Smooth muscle cell (in vitro differentiated cells): ENCODE measurements at regions not wholly inside any gene's neighbourhood (a gene's known extent, or its start where the extent isn't known, plus 50 kb on each side); places are given as distances from the start of the nearest gene placed in this dataset.

Source experiments
- DNase-seq: peaks from one replicate; lab custom pipeline; 2025; ENCODE audit not compliant: unreplicated experiment; lab: John Stamatoyannopoulos, UW
- H2AFZ ChIP-seq: fragments of 200-600 bp; sonication (generic); 2 replicates; pipeline ENCODE4 v1.6.0; 2016; ENCODE audit warnings: antibody characterized with exemption, low read depth, mild to moderate bottlenecking
- H3F3A ChIP-seq: fragments of 200-600 bp; sonication (generic); 2 replicates; pipeline ENCODE4 v1.6.0; 2017; ENCODE audit warnings: antibody characterized with exemption, low read depth
- H3K27ac ChIP-seq: fragments of 200-600 bp; sonication (generic); 2 replicates; pipeline ENCODE4 v1.5.1; 2016; ENCODE audit warnings: low read depth, mild to moderate bottlenecking
- H3K27me3 ChIP-seq: fragments of 200-600 bp; sonication (generic); 2 replicates; pipeline ENCODE4 v1.6.1; 2016; ENCODE audit warnings: low read depth, mild to moderate bottlenecking
- H3K36me3 ChIP-seq: fragments of 200-600 bp; sonication (generic); 2 replicates; pipeline ENCODE4 v1.5.1; 2016; ENCODE audit warnings: low read depth
- H3K4me1 ChIP-seq: fragments of 200-600 bp; sonication (generic); 2 replicates; pipeline ENCODE4 v1.5.1; 2016; ENCODE audit warnings: low read depth
- H3K4me2 ChIP-seq: fragments of 200-600 bp; sonication (generic); 2 replicates; pipeline ENCODE4 v1.6.0; 2016; ENCODE audit warnings: mild to moderate bottlenecking
- H3K4me3 ChIP-seq: fragments of 200-600 bp; sonication (generic); 2 replicates; pipeline ENCODE4 v1.5.1; 2016; ENCODE audit warnings: mild to moderate bottlenecking
- H3K79me2 ChIP-seq: fragments of 200-600 bp; sonication (generic); 2 replicates; pipeline ENCODE4 v1.6.0; 2016; ENCODE audit warnings: low read depth, mild to moderate bottlenecking
- H3K9ac ChIP-seq: fragments of 200-600 bp; sonication (generic); 2 replicates; pipeline ENCODE4 v1.6.0; 2016; ENCODE audit warnings: low read depth
- H3K9me3 ChIP-seq: fragments of 200-600 bp; sonication (generic); replicated peaks from 2 replicates; pipeline ENCODE4 v1.5.1; 2016; ENCODE audit warnings: low read depth
- H4K20me1 ChIP-seq: fragments of 200-600 bp; sonication (generic); 2 replicates; pipeline ENCODE4 v1.6.0; 2016; ENCODE audit warnings: low read depth
- WGBS: methylation state at CpG from one replicate; pipeline ENCODE4 v1.1.7; 2016; ENCODE audit warnings: low lambda C conversion rate; 5-methylcytosine and 5-hydroxymethylcytosine counted together
- TF ChIP-seq, protein P1 (sequence below): fragments of 200-600 bp; sonication (generic); IDR thresholded peaks from 2 replicates; pipeline ENCODE4 v1.5.1; 2017; ENCODE audit warnings: borderline replicate concordance, mild to moderate bottlenecking, antibody characterized with exemption; ENCODE audit not compliant: insufficient read depth, poor library complexity, severe bottlenecking

GRCh38 chr7:106986450-106986977 lies 58.0 kb upstream of the PRKAR2B start:
- TF ChIP-seq, protein P1, sequence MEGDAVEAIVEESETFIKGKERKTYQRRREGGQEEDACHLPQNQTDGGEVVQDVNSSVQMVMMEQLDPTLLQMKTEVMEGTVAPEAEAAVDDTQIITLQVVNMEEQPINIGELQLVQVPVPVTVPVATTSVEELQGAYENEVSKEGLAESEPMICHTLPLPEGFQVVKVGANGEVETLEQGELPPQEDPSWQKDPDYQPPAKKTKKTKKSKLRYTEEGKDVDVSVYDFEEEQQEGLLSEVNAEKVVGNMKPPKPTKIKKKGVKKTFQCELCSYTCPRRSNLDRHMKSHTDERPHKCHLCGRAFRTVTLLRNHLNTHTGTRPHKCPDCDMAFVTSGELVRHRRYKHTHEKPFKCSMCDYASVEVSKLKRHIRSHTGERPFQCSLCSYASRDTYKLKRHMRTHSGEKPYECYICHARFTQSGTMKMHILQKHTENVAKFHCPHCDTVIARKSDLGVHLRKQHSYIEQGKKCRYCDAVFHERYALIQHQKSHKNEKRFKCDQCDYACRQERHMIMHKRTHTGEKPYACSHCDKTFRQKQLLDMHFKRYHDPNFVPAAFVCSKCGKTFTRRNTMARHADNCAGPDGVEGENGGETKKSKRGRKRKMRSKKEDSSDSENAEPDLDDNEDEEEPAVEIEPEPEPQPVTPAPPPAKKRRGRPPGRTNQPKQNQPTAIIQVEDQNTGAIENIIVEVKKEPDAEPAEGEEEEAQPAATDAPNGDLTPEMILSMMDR = no peak
- Histone ChIP-seq H4K20me1 (no peaks in the 10 kb centered on the region), H2AFZ (no peak overlapping the region), H3K27me3 (no peaks in the 10 kb centered on the region), H3K4me1 (no peaks in the 10 kb centered on the region), H3K27ac (no peak overlapping the region), H3K4me3 (no peak overlapping the region), H3K9ac (no peak overlapping the region), H3K36me3 (no peaks in the 10 kb centered on the region), H3K4me2 (no peak overlapping the region), H3F3A (no peaks in the 10 kb centered on the region), H3K79me2 (no peaks in the 10 kb centered on the region), H3K9me3 (no peaks in the 10 kb centered on the region)
- DNase-seq = no peak

DNA sequence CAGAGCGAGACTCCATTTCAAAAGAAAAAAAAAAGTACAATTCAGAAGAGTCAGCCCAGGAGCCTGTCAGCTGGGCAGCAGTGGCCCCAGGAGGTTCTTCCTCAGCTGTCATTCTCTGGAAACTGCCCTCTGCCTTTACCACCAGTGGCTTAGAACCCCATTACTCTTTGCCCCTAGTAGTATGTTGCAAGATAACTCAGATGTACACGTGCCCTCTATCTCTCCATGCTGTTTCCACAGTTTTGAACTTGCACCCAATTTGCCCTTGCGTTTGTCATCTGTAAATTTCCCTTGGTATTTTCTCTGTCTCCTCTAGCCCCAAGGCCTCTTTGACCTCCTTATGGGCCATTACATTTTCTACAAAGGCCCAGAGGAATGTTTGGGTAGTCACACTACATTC lies 56.7 kb upstream of the PRKAR2B start:
- WGBS = 77% methylated on average over 3 of the region's 3 CpGs

DNA sequence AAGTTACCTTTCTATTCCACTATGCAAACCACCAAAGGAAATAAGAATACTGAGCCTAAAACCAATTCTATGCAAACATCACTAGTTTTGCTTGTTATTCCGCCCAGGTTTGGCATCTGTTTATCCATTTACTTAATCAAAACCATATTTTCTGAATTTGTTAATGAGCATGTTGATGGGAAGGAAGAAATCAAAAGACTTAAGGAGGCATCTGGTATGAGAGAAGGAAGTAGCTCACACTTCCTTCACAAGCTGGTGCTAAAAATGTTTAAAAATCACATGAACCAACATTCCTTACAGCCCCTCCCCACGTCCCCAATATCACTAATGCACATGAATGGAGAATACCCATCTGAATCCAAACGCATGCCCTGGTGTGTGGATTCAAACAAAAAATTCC lies 52.0 kb upstream of the PRKAR2B start:
- Histone ChIP-seq H3K9me3 (no peaks in the 10 kb centered on the region), H4K20me1 (no peaks in the 10 kb centered on the region), H2AFZ (no peak overlapping the region), H3F3A (no peaks in the 10 kb centered on the region), H3K4me1 (no peaks in the 10 kb centered on the region), H3K36me3 (no peaks in the 10 kb centered on the region), H3K27ac (no peak overlapping the region), H3K4me3 (no peak overlapping the region), H3K4me2 (no peak overlapping the region), H3K27me3 (no peaks in the 10 kb centered on the region), H3K9ac (no peak overlapping the region), H3K79me2 (no peaks in the 10 kb centered on the region)
- no peak for DNase-seq
- WGBS = 85% methylated on average over 3 of the region's 3 CpGs
- TF ChIP-seq, protein P1 = no peak

More for the DNA sequence above, 56.7 kb upstream of the PRKAR2B start:
- Histone ChIP-seq H3K79me2 (no peaks in the 10 kb centered on the region), H3K4me3 (no peak overlapping the region), H3K36me3 (no peaks in the 10 kb centered on the region), H3F3A (no peaks in the 10 kb centered on the region), H3K27ac (no peak overlapping the region), H2AFZ (no peak overlapping the region), H3K9ac (no peak overlapping the region), H3K9me3 (no peaks in the 10 kb centered on the region), H3K4me2 (no peak overlapping the region), H3K4me1 (no peaks in the 10 kb centered on the region), H4K20me1 (no peaks in the 10 kb centered on the region), H3K27me3 (no peaks in the 10 kb centered on the region)
- TF ChIP-seq, protein P1 = no peak
- DNase-seq = no peak
